Memory B cell (primary cell): ENCODE measurements at regions not wholly inside any gene's neighbourhood (a gene's known extent, or its start where the extent isn't known, plus 50 kb on each side); places are given as distances from the start of the nearest gene placed in this dataset.
"Not testable (repeated sequence)": the region's sequence is repeated elsewhere in the genome, so short reads cannot be mapped to it uniquely, and the experiment has no call there.

Experiments
- ATAC-seq: fragments of 150-1000 bp; cut with Tn5 transposase; 2 replicates; pipeline ENCODE4 v1.10.0; 2021; ENCODE audit warnings: low read depth, mild to moderate bottlenecking, moderate library complexity
- DNase-seq, 2 donors: peaks; one replicate each; pipeline ENCODE4 v3.0.0; 2022; ENCODE audit warnings: low spot score in 2 of 2
- H3K27ac Mint-ChIP-seq: one replicate; pipeline ENCODE4 v1.8.0; 2022; ENCODE audit warnings: mild to moderate bottlenecking, moderate library complexity, mixed read lengths
- H3K27me3 Mint-ChIP-seq: one replicate; pipeline ENCODE4 v1.8.0; 2022; ENCODE audit warnings: mixed read lengths
- H3K36me3 Mint-ChIP-seq: one replicate; pipeline ENCODE4 v1.8.0; 2022; ENCODE audit warnings: mild to moderate bottlenecking, mixed read lengths
- H3K4me1 Mint-ChIP-seq: one replicate; pipeline ENCODE4 v1.8.0; 2022; ENCODE audit warnings: mixed read lengths
- H3K4me3 Mint-ChIP-seq: one replicate; pipeline ENCODE4 v1.8.0; 2022; ENCODE audit warnings: mild to moderate bottlenecking, moderate library complexity, mixed read lengths
- H3K9me3 Mint-ChIP-seq: one replicate; pipeline ENCODE4 v1.8.0; 2022; ENCODE audit warnings: mixed read lengths

GRCh38 chr2:180238729-180239128 is 231.6 kb upstream of the CWC22 start:
- no peak for DNase-seq
- H3K9me3 Mint-ChIP-seq, result no peaks in the 10 kb centered on the region
- no peak overlapping the region for H3K27ac Mint-ChIP-seq
- no peak overlapping the region for H3K4me3 Mint-ChIP-seq
- H3K4me1 Mint-ChIP-seq, result no peaks in the 10 kb centered on the region
- ATAC-seq, result no peak
- H3K36me3 Mint-ChIP-seq, result no peaks in the 10 kb centered on the region
- H3K27me3 Mint-ChIP-seq, result no peaks in the 10 kb centered on the region

GRCh38 chr2:180236061-180236460 is 229.0 kb upstream of the CWC22 start:
- not testable (repeated sequence) for H3K4me1 Mint-ChIP-seq, H3K27ac Mint-ChIP-seq, H3K27me3 Mint-ChIP-seq, H3K9me3 Mint-ChIP-seq, DNase-seq, ATAC-seq, H3K4me3 Mint-ChIP-seq, H3K36me3 Mint-ChIP-seq

- H3K27ac Mint-ChIP-seq, H3K9me3 Mint-ChIP-seq, DNase-seq, H3K4me3 Mint-ChIP-seq, H3K36me3 Mint-ChIP-seq, H3K4me1 Mint-ChIP-seq, ATAC-seq, H3K27me3 Mint-ChIP-seq: not testable (repeated sequence)
Measured at GRCh38 chr2:180235506-180235905, 228.4 kb upstream of the CWC22 start.

DNA sequence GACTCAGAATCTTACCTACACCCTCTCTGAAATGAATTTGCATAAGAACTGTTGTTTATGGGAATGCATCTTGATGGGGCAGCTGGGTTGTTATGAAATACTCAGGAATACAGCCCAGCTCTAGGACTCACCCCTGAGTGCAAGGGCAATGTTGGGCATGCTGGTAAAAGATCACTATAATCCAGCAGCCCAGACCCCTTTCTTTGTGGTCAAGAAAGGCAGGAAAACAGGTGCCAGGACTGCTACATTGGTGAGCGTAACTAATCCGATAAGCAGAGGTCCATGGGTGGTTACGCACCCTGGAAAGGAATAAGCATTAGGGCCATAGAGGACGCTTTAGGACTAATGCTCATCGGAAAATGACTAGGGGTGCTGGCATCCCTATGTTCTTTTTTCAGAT is 227.9 kb upstream of the CWC22 start:
- H3K4me1 Mint-ChIP-seq, H3K36me3 Mint-ChIP-seq, H3K27ac Mint-ChIP-seq, DNase-seq, H3K4me3 Mint-ChIP-seq, H3K9me3 Mint-ChIP-seq, ATAC-seq, H3K27me3 Mint-ChIP-seq: not testable (repeated sequence)

DNA sequence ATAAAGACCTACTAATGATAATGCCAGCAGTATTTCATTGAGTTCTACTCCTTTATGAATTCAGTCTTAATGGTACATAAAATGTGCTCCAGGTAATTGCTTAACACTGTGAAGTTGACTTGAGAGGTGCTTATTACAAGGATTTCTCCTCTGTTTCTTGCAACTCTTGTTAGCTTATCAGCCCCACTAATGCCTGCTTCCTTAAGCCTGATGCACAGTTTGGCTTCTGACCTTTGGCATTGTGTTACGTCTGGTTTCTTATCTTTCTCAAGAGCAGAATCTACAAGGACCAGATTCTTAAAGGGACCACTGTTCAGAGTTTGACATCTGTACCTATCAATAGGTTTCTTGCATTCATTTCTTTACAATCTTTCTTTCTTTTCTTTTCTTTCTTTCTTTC is 223.9 kb upstream of the CWC22 start:
- no peak overlapping the region for H3K27ac Mint-ChIP-seq
- H3K9me3 Mint-ChIP-seq, result no peaks in the 10 kb centered on the region
- no peaks in the 10 kb centered on the region for H3K36me3 Mint-ChIP-seq
- H3K4me3 Mint-ChIP-seq, result no peak overlapping the region
- ATAC-seq (no peak), DNase-seq (no peak)
- peaks cover 2% of the 10 kb centered on the region for H3K27me3 Mint-ChIP-seq
- H3K4me1 Mint-ChIP-seq, result no peaks in the 10 kb centered on the region

- H3K4me3 Mint-ChIP-seq, result no peak overlapping the region
- no peak for ATAC-seq
- peaks cover 7% of the 10 kb centered on the region for H3K36me3 Mint-ChIP-seq
- H3K4me1 Mint-ChIP-seq, result no peaks in the 10 kb centered on the region
- peaks cover 11% of the 10 kb centered on the region for H3K9me3 Mint-ChIP-seq
- no peak for DNase-seq
- H3K27ac Mint-ChIP-seq, result no peak overlapping the region
- peaks cover 3% of the 10 kb centered on the region for H3K27me3 Mint-ChIP-seq
Measured at GRCh38 chr2:180227461-180227860, 220.4 kb upstream of the CWC22 start.

GRCh38 chr2:180225118-180225517 is 218.0 kb upstream of the CWC22 start:
- Mint-ChIP-seq H3K4me1 (no peaks in the 10 kb centered on the region), H3K4me3 (no peak overlapping the region), H3K9me3 (peaks cover 11% of the 10 kb centered on the region), H3K27ac (no peak overlapping the region), H3K36me3 (peaks cover 7% of the 10 kb centered on the region), H3K27me3 (peaks cover 1% of the 10 kb centered on the region)
- ATAC-seq (no peak), DNase-seq (no peak)

DNA sequence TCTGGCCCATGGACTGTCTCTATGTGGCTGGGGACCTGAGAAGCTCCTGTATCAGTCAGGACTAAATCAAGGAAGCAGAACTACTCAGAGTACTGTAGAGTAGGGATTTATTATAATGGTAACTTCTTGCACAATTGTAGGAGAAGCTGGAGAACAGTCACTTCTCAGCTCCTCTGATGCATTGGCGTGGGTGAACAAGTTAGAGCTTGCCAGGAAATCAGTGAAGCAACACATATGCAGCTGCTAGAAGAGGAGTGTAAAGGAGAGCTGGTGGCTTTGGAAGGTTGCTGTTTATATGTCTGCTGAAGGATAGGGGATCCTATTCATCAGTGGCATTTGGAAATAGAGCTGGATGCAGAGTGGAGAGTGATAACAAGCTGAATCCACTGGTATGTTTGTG is 215.5 kb upstream of the CWC22 start:
- Mint-ChIP-seq H3K9me3 (peaks cover 13% of the 10 kb centered on the region), H3K27me3 (peaks cover 1% of the 10 kb centered on the region), H3K4me1 (no peaks in the 10 kb centered on the region), H3K27ac (no peak overlapping the region), H3K4me3 (no peak overlapping the region), H3K36me3 (peaks cover 7% of the 10 kb centered on the region)
- no peak for DNase-seq
- no peak for ATAC-seq

GRCh38 chr2:180219491-180219890 is 212.4 kb upstream of the CWC22 start:
- H3K36me3 Mint-ChIP-seq, result peaks cover 4% of the 10 kb centered on the region
- no peaks in the 10 kb centered on the region for H3K4me1 Mint-ChIP-seq
- DNase-seq (no peak), ATAC-seq (no peak)
- no peak overlapping the region for H3K27ac Mint-ChIP-seq
- peaks cover 1% of the 10 kb centered on the region for H3K27me3 Mint-ChIP-seq
- H3K9me3 Mint-ChIP-seq, result peaks cover 6% of the 10 kb centered on the region
- no peak overlapping the region for H3K4me3 Mint-ChIP-seq

GRCh38 chr2:180208841-180209240 is 201.7 kb upstream of the CWC22 start:
- Mint-ChIP-seq H3K4me1 (no peaks in the 10 kb centered on the region), H3K36me3 (no peaks in the 10 kb centered on the region)
- ATAC-seq, result no peak

GRCh38 chr2:180205621-180206235 is 198.6 kb upstream of the CWC22 start:
- no peak overlapping the region for H3K4me3 Mint-ChIP-seq
- ATAC-seq (no peak), DNase-seq (no peak)
- H3K27me3 Mint-ChIP-seq, result no peaks in the 10 kb centered on the region
- no peak overlapping the region for H3K27ac Mint-ChIP-seq
- no peaks in the 10 kb centered on the region for H3K4me1 Mint-ChIP-seq
- H3K36me3 Mint-ChIP-seq, result no peaks in the 10 kb centered on the region
- H3K9me3 Mint-ChIP-seq, result no peaks in the 10 kb centered on the region

More at GRCh38 chr2:180208841-180209240, 201.7 kb upstream of the CWC22 start:
- Mint-ChIP-seq H3K27ac (no peak overlapping the region), H3K4me3 (no peak overlapping the region), H3K9me3 (no peaks in the 10 kb centered on the region), H3K27me3 (no peaks in the 10 kb centered on the region)
- no peak for DNase-seq

GRCh38 chr2:180203972-180204371 is 196.9 kb upstream of the CWC22 start:
- Mint-ChIP-seq H3K9me3 (no peaks in the 10 kb centered on the region), H3K4me3 (no peak overlapping the region), H3K27me3 (peaks cover 2% of the 10 kb centered on the region), H3K27ac (no peak overlapping the region), H3K4me1 (no peaks in the 10 kb centered on the region), H3K36me3 (no peaks in the 10 kb centered on the region)
- ATAC-seq, result no peak
- no peak for DNase-seq

GRCh38 chr2:180202467-180202951 is 195.4 kb upstream of the CWC22 start:
- no peak for ATAC-seq
- Mint-ChIP-seq H3K9me3 (no peaks in the 10 kb centered on the region), H3K27me3 (peaks cover 2% of the 10 kb centered on the region), H3K27ac (no peak overlapping the region), H3K4me1 (no peaks in the 10 kb centered on the region), H3K36me3 (no peaks in the 10 kb centered on the region), H3K4me3 (no peak overlapping the region)
- no peak for DNase-seq

GRCh38 chr2:180196419-180196977 is 189.4 kb upstream of the CWC22 start:
- Mint-ChIP-seq H3K27ac (peak overlapping the region; percentile 67), H3K4me3 (peak overlapping the region; percentile 32), H3K27me3 (peaks cover 2% of the 10 kb centered on the region), H3K4me1 (peaks cover 7% of the 10 kb centered on the region), H3K36me3 (no peaks in the 10 kb centered on the region), H3K9me3 (no peaks in the 10 kb centered on the region)
- peak; percentile 29 for ATAC-seq
- DNase-seq, result no peak

- Mint-ChIP-seq H3K9me3 (no peaks in the 10 kb centered on the region), H3K27ac (no peak overlapping the region), H3K4me1 (peaks cover 7% of the 10 kb centered on the region), H3K27me3 (peaks cover 2% of the 10 kb centered on the region), H3K4me3 (no peak overlapping the region), H3K36me3 (no peaks in the 10 kb centered on the region)
- ATAC-seq (no peak), DNase-seq (no peak)
Measured at GRCh38 chr2:180195847-180196246, 188.8 kb upstream of the CWC22 start.
